K562 (cell line): ENCODE measurements at regions not wholly inside any gene's neighbourhood (a gene's known extent, or its start where the extent isn't known, plus 50 kb on each side); places are given as distances from the start of the nearest gene placed in this dataset.

Experiments
- BCL6 ChIP-seq: fragments of 250-450 bp; sonication (Bioruptor Pico); IDR thresholded peaks from 2 replicates; pipeline ENCODE4 v1.4.0; 2020
- CHD2 ChIP-seq: IDR thresholded peaks from 2 replicates; pipeline ENCODE4 v1.6.1; 2011; ENCODE audit warnings: low read depth, low read length
- MIER1 ChIP-seq: fragments of 450-650 bp; IDR thresholded peaks from 2 replicates; pipeline ENCODE4 v1.6.1; 2016; ENCODE audit warnings: antibody characterized with exemption, mild to moderate bottlenecking, low read depth
- NCOA4 ChIP-seq: fragments of 450-650 bp; IDR thresholded peaks from 2 replicates; pipeline ENCODE4 v1.6.1; 2018; ENCODE audit warnings: mild to moderate bottlenecking; ENCODE audit not compliant: partially characterized antibody
- NCOR1 ChIP-seq: fragments of 450-650 bp; IDR thresholded peaks from 2 replicates; pipeline ENCODE4 v1.6.1; 2016; ENCODE audit warnings: mild to moderate bottlenecking, moderate library complexity
- PHB ChIP-seq: fragments of 250-450 bp; sonication (Bioruptor Pico); IDR thresholded peaks from 2 replicates; pipeline ENCODE4 v1.5.0; 2021
- TFAP4 ChIP-seq: sonication (generic); formaldehyde crosslinking; IDR thresholded peaks from 2 replicates; pipeline ENCODE4 v1.8.0; 2022; ENCODE audit warnings: missing genetic modification reagents, mild to moderate bottlenecking, moderate library complexity, borderline replicate concordance
- ZBTB17 ChIP-seq: fragments of 450-650 bp; formaldehyde crosslinking; IDR thresholded peaks from 2 replicates; pipeline ENCODE4 v1.4.0; 2020; ENCODE audit warnings: mild to moderate bottlenecking
- ZBTB40 ChIP-seq, 2 experiments: fragments of 450-650 bp in 1 of 2; sonication (generic) in 1 of 2; formaldehyde crosslinking in 1 of 2; IDR thresholded peaks; 2 replicates each; pipeline versions ENCODE4 v1.7.1 to v1.9.0; 2016 to 2022; ENCODE audit warnings: inconsistent platforms in 1 of 2, mild to moderate bottlenecking in 1 of 2, missing genetic modification reagents in 1 of 2
- ZNF121 ChIP-seq: sonication (generic); formaldehyde crosslinking; conservative IDR thresholded peaks from 2 replicates; pipeline ENCODE4 v1.8.0; 2022; ENCODE audit warnings: missing genetic modification reagents
- TF ChIP-seq, protein P1 (sequence below): fragments of 200-400 bp; formaldehyde crosslinking; IDR thresholded peaks from 2 replicates; pipeline ENCODE4 v1.6.1; 2017; ENCODE audit warnings: mild to moderate bottlenecking, low read depth, low read length, moderate library complexity
- TF ChIP-seq, protein P2 (sequence below): fragments of 250-450 bp; sonication (Bioruptor Pico); IDR thresholded peaks from 2 replicates; pipeline ENCODE4 v1.4.0; 2020; ENCODE audit warnings: mild to moderate bottlenecking, moderate library complexity, borderline replicate concordance

DNA sequence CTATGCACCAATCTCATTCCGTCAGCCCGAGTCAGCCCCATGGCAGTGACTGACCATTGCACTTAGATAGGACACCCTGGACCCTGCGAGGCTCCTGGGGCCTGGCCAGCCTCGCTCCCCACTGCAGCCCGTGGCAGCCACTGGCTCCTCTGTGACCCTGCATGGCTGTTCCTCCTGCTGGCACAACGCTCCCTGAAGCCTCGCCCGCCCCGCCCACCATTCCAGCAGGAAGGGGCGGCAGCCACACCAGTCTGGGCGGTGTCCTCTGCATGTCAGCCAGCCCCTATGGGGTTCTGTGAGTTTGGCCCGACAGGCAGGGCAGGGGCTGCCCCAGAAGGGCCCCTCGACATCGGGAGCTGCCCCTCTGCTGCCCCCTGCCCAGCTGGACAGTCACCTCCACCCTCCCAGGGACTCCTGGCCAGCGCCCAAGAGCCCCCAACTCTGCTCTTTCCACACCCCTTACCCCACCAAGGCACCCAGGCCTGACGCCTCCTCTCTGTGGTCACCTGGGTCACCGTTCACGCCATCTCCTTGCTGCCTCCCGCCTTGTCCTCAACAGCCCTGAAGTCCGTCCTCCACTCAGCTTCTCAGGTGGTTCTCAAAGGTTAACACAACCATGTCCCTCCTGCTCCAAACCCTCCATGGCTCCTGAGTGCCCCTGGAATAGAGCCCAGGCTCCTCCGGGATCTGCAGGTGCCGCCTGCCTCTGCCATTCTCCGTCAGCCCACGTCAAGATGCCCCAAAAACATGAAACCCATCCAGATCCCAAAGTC lies 103.5 kb downstream of the MICALL2 start (continued):
- TF ChIP-seq ZBTB40 (IDR thresholded peaks at IDR 0.05), result no peak
- TF ChIP-seq ZBTB40 (CRISPR knock-in tag; IDR thresholded peaks at IDR 0.05), result no peak
- no peak for TF ChIP-seq PHB (CRISPR knock-in tag)
- TF ChIP-seq, protein P1, sequence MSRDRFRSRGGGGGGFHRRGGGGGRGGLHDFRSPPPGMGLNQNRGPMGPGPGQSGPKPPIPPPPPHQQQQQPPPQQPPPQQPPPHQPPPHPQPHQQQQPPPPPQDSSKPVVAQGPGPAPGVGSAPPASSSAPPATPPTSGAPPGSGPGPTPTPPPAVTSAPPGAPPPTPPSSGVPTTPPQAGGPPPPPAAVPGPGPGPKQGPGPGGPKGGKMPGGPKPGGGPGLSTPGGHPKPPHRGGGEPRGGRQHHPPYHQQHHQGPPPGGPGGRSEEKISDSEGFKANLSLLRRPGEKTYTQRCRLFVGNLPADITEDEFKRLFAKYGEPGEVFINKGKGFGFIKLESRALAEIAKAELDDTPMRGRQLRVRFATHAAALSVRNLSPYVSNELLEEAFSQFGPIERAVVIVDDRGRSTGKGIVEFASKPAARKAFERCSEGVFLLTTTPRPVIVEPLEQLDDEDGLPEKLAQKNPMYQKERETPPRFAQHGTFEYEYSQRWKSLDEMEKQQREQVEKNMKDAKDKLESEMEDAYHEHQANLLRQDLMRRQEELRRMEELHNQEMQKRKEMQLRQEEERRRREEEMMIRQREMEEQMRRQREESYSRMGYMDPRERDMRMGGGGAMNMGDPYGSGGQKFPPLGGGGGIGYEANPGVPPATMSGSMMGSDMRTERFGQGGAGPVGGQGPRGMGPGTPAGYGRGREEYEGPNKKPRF, result no peak
- TF ChIP-seq, protein P2, sequence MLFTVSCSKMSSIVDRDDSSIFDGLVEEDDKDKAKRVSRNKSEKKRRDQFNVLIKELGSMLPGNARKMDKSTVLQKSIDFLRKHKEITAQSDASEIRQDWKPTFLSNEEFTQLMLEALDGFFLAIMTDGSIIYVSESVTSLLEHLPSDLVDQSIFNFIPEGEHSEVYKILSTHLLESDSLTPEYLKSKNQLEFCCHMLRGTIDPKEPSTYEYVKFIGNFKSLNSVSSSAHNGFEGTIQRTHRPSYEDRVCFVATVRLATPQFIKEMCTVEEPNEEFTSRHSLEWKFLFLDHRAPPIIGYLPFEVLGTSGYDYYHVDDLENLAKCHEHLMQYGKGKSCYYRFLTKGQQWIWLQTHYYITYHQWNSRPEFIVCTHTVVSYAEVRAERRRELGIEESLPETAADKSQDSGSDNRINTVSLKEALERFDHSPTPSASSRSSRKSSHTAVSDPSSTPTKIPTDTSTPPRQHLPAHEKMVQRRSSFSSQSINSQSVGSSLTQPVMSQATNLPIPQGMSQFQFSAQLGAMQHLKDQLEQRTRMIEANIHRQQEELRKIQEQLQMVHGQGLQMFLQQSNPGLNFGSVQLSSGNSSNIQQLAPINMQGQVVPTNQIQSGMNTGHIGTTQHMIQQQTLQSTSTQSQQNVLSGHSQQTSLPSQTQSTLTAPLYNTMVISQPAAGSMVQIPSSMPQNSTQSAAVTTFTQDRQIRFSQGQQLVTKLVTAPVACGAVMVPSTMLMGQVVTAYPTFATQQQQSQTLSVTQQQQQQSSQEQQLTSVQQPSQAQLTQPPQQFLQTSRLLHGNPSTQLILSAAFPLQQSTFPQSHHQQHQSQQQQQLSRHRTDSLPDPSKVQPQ (CRISPR knock-in tag), result no peak
- no peak for TF ChIP-seq ZNF121 (CRISPR knock-in tag)
- no peak for TF ChIP-seq NCOA4
- TF ChIP-seq CHD2, result no peak
- TF ChIP-seq MIER1, result no peak
- no peak for TF ChIP-seq TFAP4 (CRISPR knock-in tag)
- TF ChIP-seq NCOR1, result no peak
- TF ChIP-seq ZBTB17, result no peak
- no peak for TF ChIP-seq BCL6 (CRISPR knock-in tag)
